ENCODE measurements at regions not wholly inside any gene's neighbourhood (a gene's known extent, or its start where the extent isn't known, plus 50 kb on each side); places are given as distances from the start of the nearest gene placed in this dataset.

- Histone ChIP-seq H3K4me3 (no peak overlapping the region), H3K36me3 (no peaks in the 10 kb centered on the region), H3K9me3 (no peaks in the 10 kb centered on the region), H3K4me1 (peaks cover 0 to 20% (median 10%) of the 10 kb centered on the region in 4 donors), H3K27ac (peak overlapping the region in 3 of 5 donors; percentile 20 to 61 (median 40)), H3K27me3 (no peaks in the 10 kb centered on the region)
- WGBS, 5 donors, result 52 to 70% (median 61%) methylated on average over 4 of the region's 4 CpGs
- no peak for TF ChIP-seq CTCF (IDR thresholded peaks at IDR 0.05)
- no peak for TF ChIP-seq POLR2A (IDR thresholded peaks at IDR 0.05)
- TF ChIP-seq POLR2AphosphoS5 (IDR thresholded peaks at IDR 0.05), result no peak
- TF ChIP-seq EP300 (IDR thresholded peaks at IDR 0.05), result no peak
- intact Hi-C loops (cut with DNase I; ENCODE audit: low total_unique reads), result no loop called here
- DNase-seq, result no peak
These were observed 204.5 kb downstream of the CSNK2A3 start for GRCh38 chr11:11148596-11148995.

GRCh38 chr11:11148104-11148509, 204.9 kb downstream of the CSNK2A3 start:
- H3K4me3 ChIP-seq, result no peak overlapping the region
- peak overlapping the region in 3 of 5 donors; percentile 20 to 61 (median 40) for H3K27ac ChIP-seq
- peaks cover 0 to 20% (median 10%) of the 10 kb centered on the region in 4 donors for H3K4me1 ChIP-seq
- intact Hi-C loops (cut with DNase I; ENCODE audit: low total_unique reads), result no loop called here
- no peaks in the 10 kb centered on the region for H3K9me3 ChIP-seq
- H3K27me3 ChIP-seq, result no peaks in the 10 kb centered on the region
- TF ChIP-seq POLR2AphosphoS5 (IDR thresholded peaks at IDR 0.05) (peak in 2 of 3 donors; percentile 47 to 66), CTCF (IDR thresholded peaks at IDR 0.05) (peak in 2 of 7 experiments; percentile 5 to 14), EP300 (IDR thresholded peaks at IDR 0.05) (no peak), POLR2A (IDR thresholded peaks at IDR 0.05) (no peak)
- no peaks in the 10 kb centered on the region for H3K36me3 ChIP-seq
- WGBS, 5 donors, result 0 to 53% (median 34%) methylated on average over 2 to 5 of the region's 5 CpGs
- DNase-seq, result peak in 1 of 2 donors; percentile 80

GRCh38 chr11:11146830-11147229, 206.2 kb downstream of the CSNK2A3 start:
- H3K36me3 ChIP-seq, result no peaks in the 10 kb centered on the region
- peaks cover 0 to 20% (median 10%) of the 10 kb centered on the region in 4 donors for H3K4me1 ChIP-seq
- no peak for DNase-seq
- TF ChIP-seq CTCF (IDR thresholded peaks at IDR 0.05), result no peak
- TF ChIP-seq POLR2AphosphoS5 (IDR thresholded peaks at IDR 0.05), result no peak
- no peak for TF ChIP-seq EP300 (IDR thresholded peaks at IDR 0.05)
- TF ChIP-seq POLR2A (IDR thresholded peaks at IDR 0.05), result no peak
- H3K9me3 ChIP-seq, result no peaks in the 10 kb centered on the region
- intact Hi-C loops (cut with DNase I; ENCODE audit: low total_unique reads), result no loop called here
- H3K4me3 ChIP-seq, result no peak overlapping the region
- H3K27me3 ChIP-seq, result no peaks in the 10 kb centered on the region
- no peak overlapping the region for H3K27ac ChIP-seq
- WGBS, 5 donors, result 89 to 92% (median 90%) methylated on average over 3 to 5 of the region's 5 CpGs

- H3K9me3 ChIP-seq, result no peaks in the 10 kb centered on the region
- no peaks in the 10 kb centered on the region for H3K27me3 ChIP-seq
- no peak overlapping the region for H3K27ac ChIP-seq
- no peaks in the 10 kb centered on the region for H3K36me3 ChIP-seq
- DNase-seq, result no peak
- no peak overlapping the region for H3K4me3 ChIP-seq
- TF ChIP-seq EP300 (IDR thresholded peaks at IDR 0.05) (no peak), POLR2AphosphoS5 (IDR thresholded peaks at IDR 0.05) (no peak), CTCF (IDR thresholded peaks at IDR 0.05) (no peak), POLR2A (IDR thresholded peaks at IDR 0.05) (no peak)
- WGBS, 5 donors, result 82 to 95% (median 87%) methylated on average over 6 of the region's 6 CpGs
- H3K4me1 ChIP-seq, result peaks cover 0 to 24% (median 12%) of the 10 kb centered on the region in 4 donors
- intact Hi-C loops (cut with DNase I; ENCODE audit: low total_unique reads), result no loop called here
These were observed 209.2 kb downstream of the CSNK2A3 start for GRCh38 chr11:11143849-11144248.

Measured in stomach (tissue), 8 donors.